ENCODE measurements at regions not wholly inside any gene's neighbourhood (a gene's known extent, or its start where the extent isn't known, plus 50 kb on each side); places are given as distances from the start of the nearest gene placed in this dataset.
A peak's percentile ranks its signal among the peaks of the same experiment; 100 is the strongest.

- DNase-seq (ENCODE audit: low spot score), result no peak
- Mint-ChIP-seq H3K4me1 (no peaks in the 10 kb centered on the region), H3K27me3 (ENCODE audit: insufficient read depth, low read depth, poor library complexity) (peaks cover 4% of the 10 kb centered on the region), H3K36me3 (ENCODE audit: low read depth) (no peaks in the 10 kb centered on the region), H3K4me3 (no peak overlapping the region), H3K9me3 (no peaks in the 10 kb centered on the region; the same call in 2 of the 3 replicates), H3K27ac (no peak overlapping the region)
- Histone ChIP-seq H3K27ac (ENCODE audit: low read depth) (no peak overlapping the region), H3K36me3 (ENCODE audit: insufficient read depth) (no peaks in the 10 kb centered on the region), H3F3A (replicated peaks; ENCODE audit: low read depth) (no peaks in the 10 kb centered on the region), H2AFZ (0 out of 2 replicates have a peak overlapping the region, but pooled peaks have one; percentile 38), H3K4me2 (no peak overlapping the region), H3K4me3 (no peak overlapping the region), H3K79me2 (replicated peaks; ENCODE audit: insufficient read depth) (no peaks in the 10 kb centered on the region), H4K20me1 (replicated peaks; ENCODE audit: insufficient read depth) (no peaks in the 10 kb centered on the region), H3K4me1 (ENCODE audit: insufficient read depth) (no peaks in the 10 kb centered on the region), H3K9me2 (ENCODE audit: insufficient read depth) (no peaks in the 10 kb centered on the region), H3K27me3 (ENCODE audit: insufficient read depth) (no peaks in the 10 kb centered on the region)
- no peak for ATAC-seq
- TF ChIP-seq STAT1 (IDR thresholded peaks at IDR 0.05; ENCODE audit: unreplicated experiment) (no peak), ZNF462 (CRISPR knock-in tag; IDR thresholded peaks at IDR 0.05) (no peak), NANOG (IDR thresholded peaks at IDR 0.05; ENCODE audit: borderline replicate concordance) (no peak), JUNB (IDR thresholded peaks at IDR 0.05; ENCODE audit: unreplicated experiment) (no peak), EZH2 (IDR thresholded peaks at IDR 0.05; ENCODE audit: low read depth, unreplicated experiment) (no peak), EZH2phosphoT487 (IDR thresholded peaks at IDR 0.05; ENCODE audit: unreplicated experiment) (no peak), CTCF (conservative IDR thresholded peaks at IDR 0.05; ENCODE audit: low read depth in 2 of 2) (no peak), ZNF114 (CRISPR knock-in tag; IDR thresholded peaks at IDR 0.05) (no peak), POLR2AphosphoS5 (IDR thresholded peaks at IDR 0.05; ENCODE audit: low read depth) (no peak), REST (IDR thresholded peaks at IDR 0.05; ENCODE audit: unreplicated experiment) (no peak), ETS1 (IDR thresholded peaks at IDR 0.05) (no peak), ZNF331 (CRISPR knock-in tag; IDR thresholded peaks at IDR 0.05; ENCODE audit: low read depth) (no peak), CREB1 (CRISPR knock-in tag; IDR thresholded peaks at IDR 0.05; ENCODE audit: low read depth) (no peak)
Measured at GRCh38 chr7:142598297-142598696, 151.0 kb upstream of the PRSS1 start.

Data from GM23338 (cell line).